SK-N-MC (cell line): ENCODE measurements at regions not wholly inside any gene's neighbourhood (a gene's known extent, or its start where the extent isn't known, plus 50 kb on each side); places are given as distances from the start of the nearest gene placed in this dataset.

Experiments
- DNase-seq: peaks from one replicate; pipeline ENCODE4 v3.0.0-alpha.2; 2011; ENCODE audit warnings: low read depth, low spot score
- H3K27ac ChIP-seq: fragments of 200-600 bp; sonication (generic); 2 replicates; pipeline ENCODE4 v1.5.1; 2016; ENCODE audit warnings: mixed run types
- H3K36me3 ChIP-seq: fragments of 200-600 bp; sonication (generic); 2 replicates; pipeline ENCODE4 v1.6.1; 2017; ENCODE audit warnings: antibody characterized with exemption, low read length, mixed read lengths; ENCODE audit not compliant: insufficient read depth
- H3K4me3 ChIP-seq: fragments of 200-600 bp; sonication (generic); 2 replicates; pipeline ENCODE4 v1.5.1; 2016
- H3K9ac ChIP-seq: fragments of 200-600 bp; sonication (generic); 2 replicates; pipeline ENCODE4 v1.8.0; 2017; ENCODE audit warnings: mixed run types, mixed read lengths; ENCODE audit not compliant: insufficient read length
- H3K9me3 ChIP-seq: fragments of 200-600 bp; sonication (generic); 2 replicates; pipeline ENCODE4 v1.6.1; 2017; ENCODE audit warnings: low read depth, mild to moderate bottlenecking, antibody characterized with exemption, low read length, moderate library complexity, mixed read lengths
- EZH2 ChIP-seq: fragments of 200-600 bp; sonication (generic); IDR thresholded peaks from one replicate; pipeline ENCODE4 v1.6.1; 2017; ENCODE audit warnings: antibody characterized with exemption
- FOXP2 ChIP-seq: optimal IDR thresholded peaks from 2 replicates; pipeline ENCODE3; 2011; ENCODE audit warnings: mild to moderate bottlenecking, moderate library complexity; ENCODE audit not compliant: insufficient read depth; ENCODE audit errors: extremely low read length, control extremely low read depth
- POLR2AphosphoS5 ChIP-seq: IDR thresholded peaks from 2 replicates; pipeline ENCODE4 v1.6.1; 2012; ENCODE audit warnings: mild to moderate bottlenecking, low read depth, low read length, borderline replicate concordance

DNA sequence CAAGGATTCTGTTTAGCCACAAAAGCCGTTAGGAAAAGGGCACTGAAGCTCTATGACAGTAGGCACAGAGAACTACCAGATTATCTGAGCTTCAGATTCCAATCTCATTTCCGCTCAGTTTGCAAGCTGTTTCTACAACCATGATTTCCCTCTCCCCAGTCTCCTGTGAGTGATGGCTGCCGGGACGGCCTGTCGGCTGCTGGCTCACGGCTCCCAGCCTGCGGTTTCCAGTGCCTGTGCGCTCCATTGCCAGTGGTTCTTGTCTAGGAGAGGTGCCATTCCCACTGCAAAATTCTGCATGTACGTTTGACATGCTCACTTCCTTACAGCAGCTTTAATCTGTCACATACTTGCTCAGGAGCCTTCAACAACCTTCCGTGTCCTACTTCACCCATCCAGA, 429.1 kb upstream of the FRG1 start:
- H3K36me3 ChIP-seq: no peaks in the 10 kb centered on the region
- DNase-seq: no peak

GRCh38 chr4:189513421-189513820, 427.3 kb upstream of the FRG1 start:
- H3K9ac ChIP-seq: no peak overlapping the region
- no peaks in the 10 kb centered on the region for H3K9me3 ChIP-seq
- no peak overlapping the region for H3K4me3 ChIP-seq
- H3K27ac ChIP-seq: no peak overlapping the region
- DNase-seq: no peak
- H3K36me3 ChIP-seq: no peaks in the 10 kb centered on the region
- TF ChIP-seq EZH2 (no peak), FOXP2 (no peak), POLR2AphosphoS5 (no peak)

More for the DNA sequence above, 429.1 kb upstream of the FRG1 start:
- Histone ChIP-seq H3K27ac (no peak overlapping the region), H3K9ac (no peak overlapping the region), H3K4me3 (no peak overlapping the region), H3K9me3 (no peaks in the 10 kb centered on the region)
- TF ChIP-seq EZH2 (no peak), FOXP2 (no peak), POLR2AphosphoS5 (no peak)

GRCh38 chr4:189514209-189514608, 426.5 kb upstream of the FRG1 start:
- H3K9ac ChIP-seq: no peak overlapping the region
- TF ChIP-seq FOXP2 (no peak), POLR2AphosphoS5 (no peak), EZH2 (no peak)
- no peak for DNase-seq

DNA sequence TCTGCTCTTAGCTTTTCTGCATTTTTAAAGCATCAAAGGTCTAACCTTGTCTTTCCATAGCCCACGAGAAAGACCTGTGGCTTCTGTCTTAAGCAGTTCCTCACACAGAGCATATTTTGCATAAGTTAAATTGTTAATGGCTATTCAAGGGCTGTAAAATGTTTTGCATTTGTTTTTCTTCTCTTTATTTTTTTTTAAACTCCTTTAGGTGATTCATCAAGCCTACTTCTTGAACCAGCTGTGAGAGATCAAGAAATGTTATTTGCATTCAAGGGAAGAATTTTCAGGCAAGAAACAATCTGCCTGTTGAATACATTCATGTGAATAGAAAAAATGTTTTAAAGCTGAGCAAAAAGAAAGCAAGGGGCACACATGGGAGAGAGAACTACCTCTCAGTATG, 423.8 kb upstream of the FRG1 start:
- H3K36me3 ChIP-seq: no peaks in the 10 kb centered on the region
- H3K9ac ChIP-seq: no peak overlapping the region
- no peak overlapping the region for H3K27ac ChIP-seq
- H3K9me3 ChIP-seq: no peaks in the 10 kb centered on the region
- no peak for DNase-seq
- no peak overlapping the region for H3K4me3 ChIP-seq
- TF ChIP-seq FOXP2 (no peak), EZH2 (no peak), POLR2AphosphoS5 (no peak)

More at GRCh38 chr4:189514209-189514608, 426.5 kb upstream of the FRG1 start:
- Histone ChIP-seq H3K36me3 (no peaks in the 10 kb centered on the region), H3K9me3 (no peaks in the 10 kb centered on the region), H3K27ac (no peak overlapping the region), H3K4me3 (no peak overlapping the region)

DNA sequence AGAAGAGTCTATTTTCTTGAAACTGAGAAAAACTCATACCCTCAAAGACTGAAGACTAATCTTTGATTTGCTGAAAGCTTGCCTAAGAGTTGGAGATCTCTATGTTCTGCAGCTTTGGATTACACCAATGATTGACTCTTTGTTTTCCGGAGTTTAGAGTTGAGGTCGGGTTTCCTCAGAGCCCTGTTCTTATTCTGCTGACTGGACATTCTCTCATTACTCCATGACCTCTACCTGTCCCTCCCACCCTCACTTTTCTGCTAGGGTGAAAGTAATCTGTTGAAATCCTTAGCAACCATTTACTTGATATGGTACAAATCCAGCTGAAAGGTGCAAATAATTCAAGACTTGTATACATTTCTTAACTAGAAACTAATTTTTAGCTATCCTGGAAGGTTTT, 421.5 kb upstream of the FRG1 start:
- DNase-seq: no peak
- Histone ChIP-seq H3K36me3 (no peaks in the 10 kb centered on the region), H3K9ac (no peak overlapping the region), H3K27ac (no peak overlapping the region), H3K4me3 (no peak overlapping the region), H3K9me3 (no peaks in the 10 kb centered on the region)
- TF ChIP-seq POLR2AphosphoS5: no peak

DNA sequence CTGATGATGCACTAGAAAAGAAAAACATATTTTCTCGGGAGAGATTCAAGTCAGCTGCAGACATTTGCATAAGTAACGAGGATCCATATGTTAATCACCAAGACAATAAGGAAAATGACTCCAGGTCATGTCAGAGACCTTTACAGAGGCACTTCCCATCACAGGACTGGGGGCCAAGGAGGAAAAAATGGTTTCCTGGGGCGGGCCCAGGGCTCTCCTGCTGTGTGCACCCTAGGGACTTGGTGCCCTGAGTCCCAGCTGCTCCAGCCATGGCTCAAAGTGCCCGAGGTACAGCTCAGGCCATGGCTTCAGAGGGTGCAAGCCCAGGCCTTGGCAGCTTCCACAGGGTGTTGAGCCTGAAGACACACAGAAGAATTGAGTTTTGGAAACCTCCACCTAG, 415.4 kb upstream of the FRG1 start:
- H3K27ac ChIP-seq: no peak overlapping the region
- H3K9ac ChIP-seq: no peak overlapping the region
- no peak for TF ChIP-seq POLR2AphosphoS5
- no peak for TF ChIP-seq EZH2
- TF ChIP-seq FOXP2: no peak
- H3K36me3 ChIP-seq: no peaks in the 10 kb centered on the region
- H3K4me3 ChIP-seq: no peak overlapping the region
- no peak for DNase-seq
- H3K9me3 ChIP-seq: no peaks in the 10 kb centered on the region

- Histone ChIP-seq H3K36me3 (no peaks in the 10 kb centered on the region), H3K27ac (no peak overlapping the region), H3K9me3 (no peaks in the 10 kb centered on the region), H3K9ac (no peak overlapping the region), H3K4me3 (no peak overlapping the region)
- no peak for DNase-seq
- TF ChIP-seq POLR2AphosphoS5 (no peak), EZH2 (no peak), FOXP2 (no peak)
Observed at GRCh38 chr4:189530848-189531247, 409.8 kb upstream of the FRG1 start.

DNA sequence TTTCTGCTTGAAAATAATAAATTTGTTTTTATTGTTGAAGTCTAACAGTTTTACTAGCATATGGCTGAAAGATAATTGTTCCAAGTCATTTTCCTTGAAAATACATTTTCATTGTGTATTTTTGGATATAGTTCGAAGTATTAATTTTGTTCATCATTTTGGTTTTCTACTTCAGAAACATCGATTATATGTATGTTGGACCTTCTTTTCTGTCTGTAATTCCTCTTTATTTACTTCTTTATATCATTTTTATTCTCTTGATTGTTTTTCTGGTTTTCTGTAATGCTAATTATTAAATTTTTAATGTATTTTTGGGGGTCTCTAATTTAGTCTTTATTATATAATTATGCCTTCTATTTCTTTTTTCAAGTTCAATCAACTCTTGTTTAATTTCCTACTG, 407.1 kb upstream of the FRG1 start:
- no peak for TF ChIP-seq POLR2AphosphoS5
- no peak for TF ChIP-seq EZH2
- no peak for TF ChIP-seq FOXP2
- Histone ChIP-seq H3K36me3 (no peaks in the 10 kb centered on the region), H3K27ac (no peak overlapping the region), H3K4me3 (no peak overlapping the region), H3K9me3 (no peaks in the 10 kb centered on the region), H3K9ac (no peak overlapping the region)
- no peak for DNase-seq

DNA sequence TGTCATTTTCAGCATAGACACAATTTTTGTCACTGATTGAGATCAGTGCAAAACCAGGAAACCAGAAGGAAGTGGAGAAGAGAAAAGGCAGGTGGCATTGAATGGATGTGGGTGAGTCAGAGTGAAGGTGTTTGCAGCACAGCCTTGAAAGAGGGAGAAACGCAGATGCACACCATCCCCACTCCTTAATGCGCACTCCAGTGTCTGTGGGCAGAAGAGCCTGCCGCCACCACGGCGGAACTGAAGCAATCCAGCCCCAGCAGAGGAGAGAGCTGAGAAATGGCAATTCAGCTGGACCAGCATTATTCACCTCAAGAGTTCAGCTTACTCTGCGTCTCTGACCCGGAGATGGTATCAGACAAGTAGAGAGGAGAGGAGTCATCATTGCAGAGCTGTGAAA, 393.1 kb upstream of the FRG1 start:
- H3K9me3 ChIP-seq: no peaks in the 10 kb centered on the region
- H3K36me3 ChIP-seq: no peaks in the 10 kb centered on the region
- no peak overlapping the region for H3K4me3 ChIP-seq
- DNase-seq: no peak
- no peak overlapping the region for H3K27ac ChIP-seq
- TF ChIP-seq FOXP2: no peak
- no peak for TF ChIP-seq EZH2
- TF ChIP-seq POLR2AphosphoS5: no peak
- H3K9ac ChIP-seq: no peak overlapping the region
